Neural progenitor cell (in vitro differentiated cells): ENCODE measurements at regions not wholly inside any gene's neighbourhood (a gene's known extent, or its start where the extent isn't known, plus 50 kb on each side); places are given as distances from the start of the nearest gene placed in this dataset.

Source experiments
- CTCF ChIP-seq: fragments of 200-600 bp; sonication (generic); IDR thresholded peaks from 2 replicates; pipeline ENCODE4 v1.5.1; 2017; ENCODE audit warnings: antibody characterized with exemption, mild to moderate bottlenecking
- EZH2 ChIP-seq: fragments of 200-600 bp; sonication (generic); IDR thresholded peaks from 2 replicates; pipeline ENCODE4 v1.6.1; 2017; ENCODE audit warnings: antibody characterized with exemption, mild to moderate bottlenecking, moderate library complexity

GRCh38 chr15:97733373-97733772, 227.1 kb upstream of the ARRDC4 start:
- no peak for TF ChIP-seq CTCF
- TF ChIP-seq EZH2 = no peak
